DND-41 (cell line): ENCODE measurements at regions not wholly inside any gene's neighbourhood (a gene's known extent, or its start where the extent isn't known, plus 50 kb on each side); places are given as distances from the start of the nearest gene placed in this dataset.

ENCODE experiments used
- ATAC-seq: fragments of 200-7000 bp; cut with Tn5 transposase; 3 replicates; pipeline ENCODE4 v1.9.1; 2021; ENCODE audit warnings: low read depth; ENCODE audit not compliant: insufficient read depth
- DNase-seq: peaks from one replicate; pipeline ENCODE4 v3.0.0-alpha.2; 2020
- H2AFZ ChIP-seq: 2 replicates; pipeline ENCODE4 v1.6.0; 2012; ENCODE audit warnings: low read depth, low read length
- H3K27ac ChIP-seq: 2 replicates; pipeline ENCODE4 v1.5.1; 2012; ENCODE audit warnings: low read length, inconsistent platforms
- H3K27me3 ChIP-seq: fragments of 200-600 bp; sonication (generic); 2 replicates; pipeline ENCODE4 v1.6.0; 2012; ENCODE audit warnings: low read length, mild to moderate bottlenecking, inconsistent platforms; ENCODE audit not compliant: insufficient read depth, poor library complexity
- H3K36me3 ChIP-seq: 2 replicates; pipeline ENCODE4 v1.5.1; 2012; ENCODE audit warnings: low read length, inconsistent platforms; ENCODE audit not compliant: insufficient read depth
- H3K4me1 ChIP-seq: 2 replicates; pipeline ENCODE4 v1.5.1; 2012; ENCODE audit warnings: mild to moderate bottlenecking, low read length; ENCODE audit not compliant: insufficient read depth
- H3K4me2 ChIP-seq: 2 replicates; pipeline ENCODE4 v1.6.0; 2012; ENCODE audit warnings: mild to moderate bottlenecking, moderate library complexity, low read length, inconsistent platforms; ENCODE audit not compliant: insufficient read depth
- H3K4me3 ChIP-seq, 2 experiments: fragments of 200-600 bp in 1 of 2; shearing (Covaris generic) in 1 of 2; 2 replicates each; pipeline ENCODE4 v1.5.1; 2012 to 2016; ENCODE audit warnings: inconsistent platforms in 2 of 2, low read length in 2 of 2, mild to moderate bottlenecking in 2 of 2, low read depth in 1 of 2, moderate library complexity in 1 of 2
- H3K79me2 ChIP-seq: 2 replicates; pipeline ENCODE4 v1.6.0; 2012; ENCODE audit warnings: low read length, inconsistent platforms; ENCODE audit not compliant: insufficient read depth
- H3K9ac ChIP-seq: 2 replicates; pipeline ENCODE4 v1.6.0; 2012; ENCODE audit warnings: low read depth, mild to moderate bottlenecking, inconsistent platforms, low read length, moderate library complexity
- H3K9me3 ChIP-seq: 2 replicates; pipeline ENCODE4 v1.5.1; 2012; ENCODE audit warnings: low read length, moderate library complexity, mild to moderate bottlenecking, inconsistent platforms; ENCODE audit not compliant: insufficient read depth, severe bottlenecking
- H4K20me1 ChIP-seq: 2 replicates; pipeline ENCODE4 v1.6.0; 2012; ENCODE audit warnings: low read length; ENCODE audit not compliant: insufficient read depth
- CTCF ChIP-seq: IDR thresholded peaks from 2 replicates; pipeline ENCODE4 v1.5.1; 2012; ENCODE audit warnings: borderline replicate concordance, low read length, moderate library complexity, mild to moderate bottlenecking; ENCODE audit not compliant: poor library complexity, severe bottlenecking; ENCODE audit errors: extremely low read depth
- EZH2 ChIP-seq: IDR thresholded peaks from 3 replicates; pipeline ENCODE4 v1.6.1; 2012; ENCODE audit warnings: borderline replicate concordance, low read depth, mild to moderate bottlenecking, moderate library complexity, low read length, inconsistent platforms; ENCODE audit not compliant: severe bottlenecking

- TF ChIP-seq EZH2, result no peak
- TF ChIP-seq CTCF, result no peak
- H3K27me3 ChIP-seq, result no peaks in the 10 kb centered on the region
- H4K20me1 ChIP-seq, result no peaks in the 10 kb centered on the region
- no peaks in the 10 kb centered on the region for H3K36me3 ChIP-seq
- no peak for ATAC-seq
- H3K9ac ChIP-seq, result no peak overlapping the region
- DNase-seq, result no peak
- no peaks in the 10 kb centered on the region for H3K4me1 ChIP-seq
- no peaks in the 10 kb centered on the region for H3K79me2 ChIP-seq
- H3K4me2 ChIP-seq, result no peak overlapping the region
- H3K27ac ChIP-seq, result no peak overlapping the region
- no peak overlapping the region for H2AFZ ChIP-seq
- H3K9me3 ChIP-seq, result no peaks in the 10 kb centered on the region
- no peak overlapping the region for H3K4me3 ChIP-seq
Measured at GRCh38 chr20:41786158-41786557, 168.0 kb upstream of the CHD6 start.

GRCh38 chr20:41784209-41784958, 166.2 kb upstream of the CHD6 start:
- no peak overlapping the region for H2AFZ ChIP-seq
- ATAC-seq (no peak), DNase-seq (no peak)
- H3K27me3 ChIP-seq, result no peaks in the 10 kb centered on the region
- H3K9me3 ChIP-seq, result no peaks in the 10 kb centered on the region
- no peak overlapping the region for H3K9ac ChIP-seq
- H4K20me1 ChIP-seq, result no peaks in the 10 kb centered on the region
- no peak overlapping the region for H3K27ac ChIP-seq
- no peak overlapping the region for H3K4me3 ChIP-seq
- H3K36me3 ChIP-seq, result no peaks in the 10 kb centered on the region
- no peaks in the 10 kb centered on the region for H3K79me2 ChIP-seq
- H3K4me1 ChIP-seq, result no peaks in the 10 kb centered on the region
- TF ChIP-seq EZH2 (no peak), CTCF (no peak)
- H3K4me2 ChIP-seq, result no peak overlapping the region

GRCh38 chr20:41783423-41784208, 165.4 kb upstream of the CHD6 start:
- H3K79me2 ChIP-seq, result no peaks in the 10 kb centered on the region
- TF ChIP-seq CTCF (no peak), EZH2 (no peak)
- H3K36me3 ChIP-seq, result no peaks in the 10 kb centered on the region
- H3K9ac ChIP-seq, result no peak overlapping the region
- H3K27ac ChIP-seq, result no peak overlapping the region
- H2AFZ ChIP-seq, result no peak overlapping the region
- no peaks in the 10 kb centered on the region for H3K9me3 ChIP-seq
- H3K27me3 ChIP-seq, result no peaks in the 10 kb centered on the region
- H3K4me1 ChIP-seq, result no peaks in the 10 kb centered on the region
- H3K4me3 ChIP-seq, result no peak overlapping the region
- no peaks in the 10 kb centered on the region for H4K20me1 ChIP-seq
- ATAC-seq, result no peak
- no peak for DNase-seq
- no peak overlapping the region for H3K4me2 ChIP-seq
